Breast epithelium (tissue), 3 donors: ENCODE measurements at regions not wholly inside any gene's neighbourhood (a gene's known extent, or its start where the extent isn't known, plus 50 kb on each side); places are given as distances from the start of the nearest gene placed in this dataset.
"Not testable (repeated sequence)": the region's sequence is repeated elsewhere in the genome, so short reads cannot be mapped to it uniquely, and the experiment has no call there.

Experiments used
- CTCF ChIP-seq, 3 donors: fragments of 450-650 bp; IDR thresholded peaks; one replicate each; pipeline ENCODE4 v1.5.1; 2016 to 2017; ENCODE audit warnings: antibody characterized with exemption in 3 of 3, mild to moderate bottlenecking in 3 of 3, moderate library complexity in 3 of 3
- POLR2AphosphoS5 ChIP-seq, 3 donors: sonication (generic); formaldehyde crosslinking; IDR thresholded peaks; one replicate each; pipeline ENCODE4 v1.6.1; 2017; ENCODE audit warnings: antibody characterized with exemption in 3 of 3

GRCh38 chr4:4048227-4048626 lies 178.5 kb downstream of the OTOP1 start:
- not testable (repeated sequence) for TF ChIP-seq CTCF, POLR2AphosphoS5 (IDR thresholded peaks at IDR 0.05)
